HG02798 (cell line): ENCODE measurements at regions not wholly inside any gene's neighbourhood (a gene's known extent, or its start where the extent isn't known, plus 50 kb on each side); places are given as distances from the start of the nearest gene placed in this dataset.
A peak's percentile ranks its signal among the peaks of the same experiment; 100 is the strongest.

Source experiments
- ATAC-seq: cut with Tn5 transposase; IDR thresholded peaks from one replicate; pipeline ENCODE4 v1.9.1; 2021; ENCODE audit warnings: mild to moderate bottlenecking; ENCODE audit not compliant: unreplicated experiment, poor library complexity

DNA sequence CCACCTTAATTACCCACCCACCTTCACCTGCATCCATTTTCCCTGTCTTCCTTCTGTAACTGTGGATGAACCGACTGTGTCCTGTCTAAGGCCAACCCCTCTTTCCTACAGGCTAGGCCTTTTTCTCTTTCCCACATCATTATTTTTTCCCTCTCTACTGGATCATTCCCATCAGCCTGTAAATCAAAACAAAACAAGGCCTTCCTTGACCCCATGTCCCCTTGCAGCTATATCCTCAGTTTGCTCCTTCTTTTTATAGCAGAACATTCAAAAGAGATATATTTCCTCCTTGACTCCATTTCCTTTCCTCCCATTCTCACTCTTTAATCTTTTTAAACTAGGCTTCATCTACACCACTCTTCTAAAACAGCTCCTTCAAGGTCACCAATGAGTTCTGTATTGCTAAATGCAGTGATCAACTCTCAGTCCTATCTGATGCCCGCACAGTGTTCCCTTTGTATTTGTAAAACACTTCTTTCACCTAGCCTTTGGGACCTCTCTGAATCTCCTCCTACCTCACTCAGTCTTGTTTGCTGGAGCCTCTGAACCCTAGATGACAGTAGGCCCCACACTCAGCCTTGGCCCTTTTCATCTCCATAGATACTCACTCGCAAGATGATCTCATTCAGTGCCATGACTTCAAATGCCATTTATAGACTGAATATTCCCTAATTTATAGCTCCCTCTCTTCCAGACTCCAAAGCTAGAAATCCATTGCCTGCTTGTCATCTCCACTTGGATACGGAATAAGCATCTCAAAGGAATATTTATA, 55.7 kb downstream of the CXCR4 start:
- no peak for ATAC-seq

DNA sequence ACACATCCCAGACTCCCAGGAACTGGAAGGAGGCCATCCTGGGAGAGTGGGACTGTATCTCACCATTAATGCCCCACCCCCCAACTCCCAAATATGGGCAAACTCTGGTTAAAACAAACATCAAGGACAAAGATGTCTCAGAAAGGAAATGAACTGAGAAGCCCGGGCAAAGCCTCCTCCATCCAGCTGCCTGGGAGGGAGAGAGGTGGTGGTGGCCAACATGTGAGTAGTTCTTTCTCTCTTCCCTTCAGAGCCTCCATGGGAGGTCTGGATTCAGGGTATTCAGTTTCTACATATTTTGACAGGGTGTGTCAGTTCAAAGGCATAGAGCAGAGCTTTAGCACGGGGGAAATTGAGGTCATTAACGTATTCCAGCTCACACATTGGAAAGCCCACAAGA, 57.5 kb downstream of the CXCR4 start:
- no peak for ATAC-seq

DNA sequence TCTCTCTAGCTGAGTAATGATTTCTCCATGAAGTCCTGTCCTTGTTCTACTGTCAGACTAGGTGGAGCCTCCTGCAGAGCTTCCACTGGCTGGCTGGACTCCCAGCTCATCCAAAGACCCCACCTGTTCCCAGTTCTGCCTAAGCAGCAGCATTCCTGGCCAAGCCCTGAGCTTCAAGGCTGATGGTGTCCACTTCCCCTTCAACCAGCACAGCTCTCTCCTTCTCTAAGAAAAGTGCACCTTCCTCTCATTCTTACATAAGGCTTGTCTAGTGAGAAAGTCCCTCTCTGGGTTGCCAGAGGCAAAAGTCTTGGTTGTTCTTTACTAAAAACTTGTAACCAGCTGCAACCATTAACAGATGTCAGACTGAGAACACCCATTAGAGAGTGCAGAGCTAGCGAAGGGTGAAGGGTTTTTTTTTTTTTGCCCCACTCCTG, 58.9 kb downstream of the CXCR4 start:
- peak; percentile 62 for ATAC-seq

DNA sequence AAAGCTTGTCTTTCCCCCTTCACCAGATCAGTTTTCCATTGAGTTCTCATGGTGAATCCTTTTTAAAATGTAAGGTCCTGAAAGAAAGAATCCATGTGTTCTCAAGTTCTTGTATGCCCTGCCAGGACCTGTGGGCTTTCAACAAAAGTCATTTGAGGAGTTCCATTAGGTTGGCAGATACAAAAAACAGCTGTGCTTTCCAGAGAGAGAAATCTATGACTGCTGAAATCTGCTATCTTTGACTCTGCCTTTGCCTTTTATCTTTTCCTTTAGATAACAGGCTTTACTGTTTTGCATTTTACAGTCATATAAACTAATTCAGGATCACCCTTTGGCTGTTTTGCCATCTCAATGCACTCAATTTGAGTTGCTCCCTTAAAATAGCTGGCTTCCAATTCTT, 59.7 kb downstream of the CXCR4 start:
- no peak for ATAC-seq

DNA sequence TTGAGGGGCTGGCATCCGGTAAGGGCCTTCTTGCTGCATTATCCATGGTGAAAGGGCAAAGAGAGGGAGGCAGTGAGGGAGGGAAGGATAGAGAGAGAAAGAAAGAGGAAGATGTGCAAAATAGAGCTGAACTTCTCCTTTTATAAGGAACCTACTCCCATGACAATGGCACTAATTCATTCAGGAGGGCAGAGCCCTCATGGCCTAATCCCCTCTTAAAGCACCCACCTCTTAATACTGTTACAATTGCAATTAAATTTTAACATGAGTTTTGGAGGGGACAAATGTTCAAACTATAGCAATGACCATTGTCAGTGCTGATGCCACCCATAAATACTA, 60.2 kb downstream of the CXCR4 start:
- no peak for ATAC-seq

DNA sequence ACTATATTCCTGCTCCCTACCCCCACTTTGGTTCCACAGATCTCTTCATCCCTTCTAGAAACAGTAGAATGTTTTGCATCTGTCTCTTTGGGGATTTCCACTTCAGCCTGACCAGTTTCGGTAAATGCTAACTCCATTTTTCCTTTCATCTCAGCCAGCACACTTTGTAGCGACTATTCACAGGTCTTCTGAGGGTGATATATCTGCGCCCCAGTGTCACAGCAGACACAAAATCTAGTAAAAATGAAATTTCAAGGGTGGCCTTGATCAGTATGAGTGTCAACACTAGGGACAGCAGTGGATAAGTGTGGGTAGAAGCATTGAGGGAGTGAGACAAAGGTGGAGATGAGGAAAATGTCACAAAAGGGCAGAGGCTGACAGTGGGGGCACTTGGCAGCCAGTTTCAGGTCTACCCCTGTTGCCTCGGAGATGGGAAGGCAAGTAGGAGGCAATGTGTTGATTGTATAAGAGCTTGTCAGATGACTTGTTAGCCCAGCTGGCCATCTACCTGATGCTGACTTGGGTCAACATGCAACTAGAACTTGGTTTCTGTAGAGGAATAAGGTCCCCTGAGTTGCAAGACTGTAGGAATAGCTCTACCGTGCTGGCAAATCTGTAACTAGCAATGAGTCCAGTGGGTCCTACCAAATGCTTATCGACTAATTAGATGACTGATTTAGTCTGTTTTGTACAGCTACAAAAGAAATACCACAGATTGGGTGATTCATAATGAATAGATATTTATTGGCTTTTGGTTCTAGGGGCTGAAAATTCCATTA, 60.7 kb downstream of the CXCR4 start:
- peak; percentile 41 for ATAC-seq

DNA sequence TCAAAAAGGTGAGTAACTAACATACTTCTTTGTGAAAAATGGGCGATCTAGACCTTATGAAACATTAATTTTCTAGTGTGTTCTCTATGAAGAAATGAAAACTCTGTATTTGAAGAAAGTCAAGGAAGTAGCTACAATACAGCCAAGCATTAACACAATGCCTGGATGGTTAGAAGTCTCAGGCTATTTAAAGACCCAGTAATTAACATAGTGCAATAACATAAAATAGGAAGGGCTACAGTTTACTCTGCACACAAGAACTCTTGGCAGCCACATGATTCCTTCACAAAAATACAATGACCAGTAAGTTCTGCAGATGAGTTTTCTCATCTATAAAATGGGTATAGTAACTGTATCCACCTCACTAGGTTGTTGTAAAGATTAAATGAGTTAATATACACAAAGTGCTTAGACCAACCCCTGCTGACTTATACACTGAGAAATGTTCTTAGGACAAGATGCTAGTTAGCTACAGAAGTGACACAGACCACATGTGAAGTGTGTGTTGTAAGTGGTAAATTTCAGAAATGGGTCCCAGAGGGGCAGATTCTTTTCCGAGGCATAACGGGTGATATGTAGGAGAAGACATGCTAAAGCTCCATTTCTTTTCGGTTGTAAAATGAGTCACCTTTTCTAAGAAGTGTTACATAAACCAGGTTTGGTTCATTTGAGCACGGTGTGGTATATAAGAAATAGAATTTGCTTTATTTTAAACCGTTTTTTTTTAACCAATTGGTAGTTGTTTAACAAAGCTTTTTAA, 61.8 kb downstream of the CXCR4 start:
- peak; percentile 37 for ATAC-seq

DNA sequence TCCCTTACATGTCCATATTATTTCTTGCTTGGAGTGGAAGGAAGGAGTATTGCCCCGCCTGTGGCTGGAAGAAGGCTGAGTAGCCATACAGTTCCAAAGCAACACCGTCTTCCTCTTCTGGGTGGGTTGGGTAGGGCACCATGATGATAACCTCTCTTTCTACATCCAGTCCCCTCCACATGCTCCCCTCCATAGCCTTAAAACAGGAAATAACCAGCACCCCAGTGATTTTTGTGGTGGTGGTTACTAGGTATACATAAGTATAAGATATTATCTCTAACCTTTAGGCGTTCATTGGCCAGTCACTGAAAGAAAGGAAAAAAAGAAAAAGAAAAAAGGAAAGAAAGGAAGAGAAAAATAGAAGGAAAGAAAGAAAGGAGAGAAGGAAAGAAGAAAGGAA, 63.1 kb downstream of the CXCR4 start:
- no peak for ATAC-seq

DNA sequence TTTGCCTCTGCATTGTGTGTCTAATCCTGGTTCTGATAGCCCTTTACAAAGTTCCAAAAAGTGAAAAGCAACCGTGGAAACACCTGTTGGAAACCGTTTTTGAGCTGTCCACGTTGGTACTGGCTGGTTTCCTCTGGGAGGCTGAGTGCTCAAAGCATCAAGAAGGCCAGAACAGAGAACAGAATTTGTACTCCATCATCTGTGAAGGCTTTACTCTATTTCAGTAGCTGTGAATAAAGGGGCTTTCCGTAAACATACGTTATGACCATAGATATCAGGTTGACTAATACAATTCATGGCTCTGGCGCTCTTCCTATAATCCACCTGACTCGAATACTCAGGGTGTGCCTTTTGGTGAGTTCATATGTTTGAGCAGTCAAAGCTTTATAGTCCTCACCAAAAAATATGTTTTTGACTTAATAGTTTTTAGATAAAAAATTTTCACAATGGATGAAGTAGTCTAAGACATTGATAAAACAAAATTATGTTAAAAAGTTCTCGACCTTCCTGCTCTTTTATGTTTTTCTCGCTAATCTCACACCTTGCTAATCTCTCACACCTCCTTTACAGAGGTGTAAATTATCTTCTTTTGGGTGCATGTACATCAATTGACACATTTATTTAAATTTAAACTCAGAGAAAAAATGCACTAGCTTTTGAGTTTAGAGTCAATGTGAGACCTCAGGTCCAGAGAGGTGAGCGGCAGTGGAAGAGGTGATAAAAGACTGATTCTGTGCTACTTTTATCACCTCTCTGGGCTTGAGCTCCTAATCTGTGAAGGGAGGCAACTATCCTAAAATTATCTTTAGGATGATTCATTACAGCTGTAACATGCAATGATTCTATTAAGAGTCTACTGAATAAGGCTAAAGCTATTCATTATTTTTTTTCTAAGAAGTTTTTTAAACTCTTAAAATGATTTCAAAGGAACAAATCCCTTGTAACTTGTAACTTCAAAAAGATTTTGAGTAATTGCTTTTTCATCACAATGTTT, 65.3 kb downstream of the CXCR4 start:
- ATAC-seq, result peak; percentile 33

DNA sequence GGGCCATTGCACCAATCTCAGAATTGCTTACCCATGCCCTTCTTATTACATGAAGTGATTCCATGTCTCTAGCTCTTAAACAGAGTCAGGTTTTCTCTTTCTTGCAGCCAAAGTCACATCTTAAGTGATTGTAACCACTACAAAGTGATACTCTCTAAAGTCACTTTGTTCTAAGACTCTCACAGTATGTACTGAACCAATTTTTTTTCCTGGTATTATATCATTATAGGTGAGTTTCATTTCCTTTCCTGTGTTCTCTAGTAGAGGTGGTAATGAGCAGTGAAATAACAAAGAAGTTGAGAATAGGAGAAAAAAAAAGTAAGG, 66.3 kb upstream of the DARS1 start:
- no peak for ATAC-seq

DNA sequence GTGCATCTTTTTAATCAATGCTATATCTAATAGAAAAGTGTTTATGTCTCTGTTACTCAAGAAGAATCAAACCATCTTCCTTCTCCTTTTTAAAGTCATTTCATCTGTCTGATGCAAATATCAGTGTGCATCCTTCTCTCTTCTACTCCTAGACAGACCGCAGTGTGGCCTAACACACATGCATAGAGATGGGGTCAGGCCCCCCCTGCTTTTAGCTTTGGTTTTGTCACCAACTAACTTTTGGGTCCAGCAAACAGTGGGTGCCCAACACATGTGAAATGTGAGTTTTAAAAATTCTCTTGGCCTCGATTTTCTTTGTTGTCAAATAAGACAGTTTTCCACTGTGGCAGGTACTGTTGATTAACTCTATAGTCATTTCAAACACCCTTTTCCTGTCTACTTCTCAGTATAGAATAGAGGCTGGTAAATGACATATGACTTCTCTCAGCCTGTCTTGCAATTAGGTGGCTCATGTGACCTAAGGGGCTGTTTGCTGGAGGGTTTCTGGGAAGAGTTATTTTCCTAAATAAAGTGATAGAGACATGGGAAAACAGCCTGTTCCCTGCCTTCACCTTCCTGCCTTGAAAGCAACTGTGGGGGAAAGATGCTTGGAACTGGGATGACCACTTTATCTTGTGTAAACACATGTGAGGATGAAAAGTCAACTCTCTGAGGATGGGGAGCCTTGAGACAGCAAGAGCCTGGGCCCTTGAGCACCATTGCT, 65.7 kb upstream of the DARS1 start:
- ATAC-seq, result peak; percentile 33

DNA sequence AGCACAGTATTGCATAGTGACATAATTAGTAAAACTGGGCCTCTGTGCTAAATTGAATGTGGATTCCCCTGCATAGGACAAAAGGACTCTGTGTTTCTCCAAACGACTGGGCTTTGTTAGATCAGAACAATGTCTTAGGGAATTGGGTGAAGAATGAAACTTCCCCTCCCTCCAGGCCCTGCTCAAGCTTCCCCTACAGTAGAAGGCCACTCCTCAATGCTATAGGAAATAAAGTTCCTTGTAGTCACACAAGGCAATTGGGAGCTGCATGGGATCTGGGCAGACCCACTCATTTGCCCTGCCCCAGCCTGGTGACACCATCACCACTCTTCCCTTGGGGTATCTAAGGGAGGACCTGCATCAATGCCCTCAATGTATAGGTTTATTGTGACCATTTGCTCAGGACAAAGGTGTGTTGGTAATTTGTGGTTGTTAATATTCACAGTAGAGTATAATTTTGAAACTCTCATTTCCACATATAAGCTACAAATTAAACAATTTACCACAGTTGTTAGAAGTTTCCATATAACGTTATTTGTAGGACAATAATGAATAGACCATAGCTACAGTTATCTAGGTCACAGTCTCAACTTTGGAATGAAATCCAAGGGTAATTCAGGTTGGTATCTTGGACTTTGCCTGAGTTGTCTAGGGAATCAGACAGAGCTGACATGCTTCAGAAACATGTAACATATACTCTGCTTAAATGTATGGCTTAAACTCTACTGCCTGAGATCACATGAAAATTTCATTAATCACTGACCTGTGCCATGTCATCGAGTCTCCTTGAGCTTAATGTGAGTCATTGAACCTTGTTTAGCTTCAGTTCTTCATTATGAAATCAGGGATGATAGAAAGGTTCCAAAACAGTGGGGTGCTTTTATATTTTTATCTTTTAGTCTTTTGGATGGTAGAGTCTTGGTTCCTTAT, 64.8 kb upstream of the DARS1 start:
- ATAC-seq, result no peak

DNA sequence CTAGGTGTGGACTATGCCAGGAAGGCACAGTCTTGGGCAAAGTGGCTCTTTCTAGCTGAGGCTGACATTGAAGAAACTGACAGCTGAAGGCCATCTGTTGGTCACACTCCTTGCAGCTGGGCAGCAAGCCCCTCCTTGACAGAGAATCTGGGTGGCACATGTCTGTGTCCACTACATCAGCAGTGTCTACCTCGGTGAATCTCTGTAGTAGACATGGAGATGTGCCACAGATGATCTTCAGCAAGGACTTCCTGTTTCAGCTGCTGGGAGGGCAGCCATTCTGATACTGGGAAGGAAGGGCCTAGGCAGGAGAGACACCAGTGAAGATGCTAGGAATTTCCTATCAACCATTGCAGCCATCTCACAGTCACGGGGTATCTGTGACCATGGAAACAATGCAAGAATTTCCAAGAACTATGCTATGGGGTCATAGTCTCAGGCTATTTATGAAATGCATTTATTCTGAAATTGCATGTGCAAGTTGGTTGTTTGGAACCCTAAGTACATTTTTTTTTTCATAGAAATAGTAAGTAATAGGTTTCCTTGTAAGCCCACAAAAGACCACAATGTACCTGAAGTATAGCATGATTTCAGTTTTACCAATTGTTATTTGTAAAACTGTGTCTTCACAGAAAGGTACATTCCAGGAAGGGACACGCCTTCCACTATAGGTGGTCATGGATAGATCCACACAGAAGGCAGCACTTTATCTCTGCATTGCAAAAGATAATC, 63.8 kb upstream of the DARS1 start:
- ATAC-seq, result no peak

DNA sequence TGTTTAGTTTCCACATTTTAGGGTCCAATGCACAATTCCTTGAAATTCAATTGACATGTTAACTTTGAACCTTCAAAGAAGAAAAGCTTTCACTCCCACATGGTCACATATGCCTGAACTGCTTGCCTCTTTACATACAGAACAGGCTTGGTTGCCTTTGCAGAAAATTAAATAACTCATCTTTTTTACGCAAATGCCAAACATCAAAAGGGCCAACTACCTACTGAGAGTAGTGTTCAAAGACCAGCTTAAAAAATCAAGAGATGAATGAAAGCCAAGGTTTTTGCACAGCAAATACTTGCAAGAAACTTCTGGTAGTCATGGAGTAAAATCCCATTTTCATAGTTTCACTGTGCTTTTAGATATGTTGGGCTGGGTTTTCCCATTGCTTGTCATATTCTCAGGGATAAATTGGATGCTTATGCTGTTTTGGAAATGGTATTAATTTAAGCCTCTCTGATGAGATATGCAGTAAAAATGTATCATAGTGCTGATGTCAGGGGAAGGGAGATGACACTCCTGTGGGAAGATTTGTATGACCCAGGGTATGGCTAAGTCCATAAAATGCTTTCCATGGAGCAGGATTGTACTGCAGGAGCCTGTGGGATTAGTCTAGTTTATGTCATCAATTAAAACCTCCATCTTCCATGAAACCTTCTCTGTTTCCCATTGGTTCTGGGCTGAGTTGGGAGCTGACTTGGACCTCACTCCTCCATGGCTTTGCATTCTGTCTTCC, 60.6 kb upstream of the DARS1 start:
- no peak for ATAC-seq

DNA sequence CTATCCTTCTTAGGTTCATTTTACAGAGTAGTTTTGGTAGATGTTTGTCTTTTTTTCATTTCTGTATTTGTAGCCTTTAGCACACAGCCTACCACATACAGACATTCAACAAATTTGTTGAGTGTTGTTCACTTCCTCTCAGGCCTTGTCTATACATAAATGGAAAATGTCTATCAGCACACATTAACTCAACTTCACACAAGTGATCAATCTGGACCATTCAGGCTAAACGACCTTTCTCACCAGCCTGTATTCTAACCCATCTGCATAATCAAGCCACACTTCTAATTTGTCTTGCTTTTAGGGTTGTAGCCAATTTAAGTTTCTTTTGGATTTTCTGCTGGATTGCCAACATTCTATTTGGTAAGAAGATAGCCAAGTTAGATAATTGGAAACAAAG, 59.9 kb upstream of the DARS1 start:
- ATAC-seq, result no peak
